Kidney (tissue), 13 donors: ENCODE measurements at regions not wholly inside any gene's neighbourhood (a gene's known extent, or its start where the extent isn't known, plus 50 kb on each side); places are given as distances from the start of the nearest gene placed in this dataset.

Experiments used
- DNase-seq, 5 donors: peaks; one replicate each; pipeline ENCODE4 v3.0.0-alpha.2; 2013 to 2020
- FAIRE-seq: peaks from 2 replicates; lab custom pipeline; 2012; peaks lifted over from hg19 to GRCh38; lab: Jason Lieb, UNC
- H3K27ac ChIP-seq, 2 donors: one replicate each; pipeline ENCODE4 v1.7.0; 2013; ENCODE audit warnings: low read depth in 2 of 2, low read length in 2 of 2, inconsistent platforms in 1 of 2
- H3K27me3 ChIP-seq: one replicate; pipeline ENCODE4 v1.7.1; 2013; ENCODE audit warnings: low read length, inconsistent platforms; ENCODE audit not compliant: control insufficient read depth, insufficient read depth
- H3K36me3 ChIP-seq, 3 donors: one replicate each; pipeline versions ENCODE4 v1.7.0 to v1.7.1; 2013; ENCODE audit warnings: low read length in 3 of 3, control low read depth in 1 of 3, inconsistent platforms in 1 of 3; ENCODE audit not compliant: insufficient read depth in 3 of 3, control insufficient read depth in 2 of 3
- H3K4me1 ChIP-seq, 3 donors: one replicate each; pipeline versions ENCODE4 v1.7.0 to v1.7.1; 2013; ENCODE audit warnings: low read length in 3 of 3, inconsistent platforms in 1 of 3, low read depth in 1 of 3; ENCODE audit not compliant: control insufficient read depth in 2 of 3, insufficient read depth in 2 of 3
- H3K4me3 ChIP-seq, 3 donors: one replicate each; pipeline versions ENCODE4 v1.7.0 to v1.8.1; 2013; ENCODE audit warnings: low read length in 3 of 3, control low read depth in 1 of 3, inconsistent platforms in 1 of 3
- H3K9ac ChIP-seq, 3 donors: one replicate each; pipeline versions ENCODE4 v1.7.0 to v1.7.1; 2013; ENCODE audit warnings: low read length in 3 of 3, control low read depth in 1 of 3, inconsistent platforms in 1 of 3
- H3K9me3 ChIP-seq, 3 donors: one replicate each; pipeline versions ENCODE4 v1.7.0 to v1.7.1; 2013; ENCODE audit warnings: low read length in 3 of 3, control low read depth in 1 of 3, inconsistent platforms in 1 of 3; ENCODE audit not compliant: control insufficient read depth in 2 of 3, insufficient read depth in 1 of 3
- intact Hi-C: fragments of 100-400 bp; cut with DNase I; formaldehyde crosslinking; loops from one replicate; pipeline ENCODE4 v1.11.1; 2022
- TF ChIP-seq, protein P1 (sequence below): IDR thresholded peaks from 3 replicates; pipeline ENCODE4 v1.5.1; 2012; ENCODE audit warnings: mild to moderate bottlenecking, moderate library complexity, borderline replicate concordance; ENCODE audit not compliant: insufficient read depth; ENCODE audit errors: extremely low read depth
- donor health status: control.
- donor health status: control.
- donor health status: control.
- donor health status: control.
- donor health status: control.
- donor health status: DM: yes; HTN: yes; CAD: no.
- donor health status: Normal renal cell carcinoma (clear cell type).

DNA sequence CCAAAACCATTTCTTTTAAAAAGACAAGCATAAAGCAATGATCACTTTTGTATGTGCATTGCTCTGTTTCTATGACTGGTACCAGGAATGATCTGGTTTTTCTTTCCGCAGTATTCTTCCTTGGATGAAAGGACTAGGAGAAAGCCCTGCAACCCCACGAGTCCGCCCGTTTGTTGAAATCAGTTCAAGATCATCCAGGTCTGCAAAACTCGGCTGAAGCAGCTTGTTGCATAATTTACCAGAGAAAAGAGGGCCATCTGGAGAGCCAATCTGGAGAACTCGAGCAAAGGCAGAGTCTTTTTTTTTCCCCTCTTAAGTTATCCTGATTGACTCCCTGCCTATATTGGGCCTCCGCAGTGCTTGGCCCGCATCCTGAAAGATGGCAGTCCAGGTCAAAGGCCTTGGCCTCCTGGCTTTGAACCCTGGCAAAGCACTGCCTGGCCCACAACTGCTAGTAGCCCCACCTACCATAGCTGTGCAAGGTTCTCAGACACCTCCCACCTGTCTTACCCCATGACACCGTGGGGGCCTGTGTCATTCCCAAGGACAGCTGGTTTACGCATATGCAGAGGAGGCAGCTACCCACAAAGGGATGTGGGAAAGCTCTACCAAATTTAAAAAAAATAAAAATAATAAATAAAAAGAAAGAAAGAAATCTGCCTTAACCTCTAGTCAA, 572.2 kb downstream of the INHBA start:
- DNase-seq (peak in 1 of 5 donors; percentile 62), FAIRE-seq (no peak)
- Histone ChIP-seq H3K27ac (no peak overlapping the region), H3K36me3 (no peaks in the 10 kb centered on the region), H3K9me3 (no peaks in the 10 kb centered on the region), H3K9ac (no peak overlapping the region), H3K4me3 (no peak overlapping the region), H3K4me1 (peaks cover 0 to 6% (median 0%) of the 10 kb centered on the region in 3 donors), H3K27me3 (no peaks in the 10 kb centered on the region)
- intact Hi-C loops: no loop called here
- TF ChIP-seq, protein P1, sequence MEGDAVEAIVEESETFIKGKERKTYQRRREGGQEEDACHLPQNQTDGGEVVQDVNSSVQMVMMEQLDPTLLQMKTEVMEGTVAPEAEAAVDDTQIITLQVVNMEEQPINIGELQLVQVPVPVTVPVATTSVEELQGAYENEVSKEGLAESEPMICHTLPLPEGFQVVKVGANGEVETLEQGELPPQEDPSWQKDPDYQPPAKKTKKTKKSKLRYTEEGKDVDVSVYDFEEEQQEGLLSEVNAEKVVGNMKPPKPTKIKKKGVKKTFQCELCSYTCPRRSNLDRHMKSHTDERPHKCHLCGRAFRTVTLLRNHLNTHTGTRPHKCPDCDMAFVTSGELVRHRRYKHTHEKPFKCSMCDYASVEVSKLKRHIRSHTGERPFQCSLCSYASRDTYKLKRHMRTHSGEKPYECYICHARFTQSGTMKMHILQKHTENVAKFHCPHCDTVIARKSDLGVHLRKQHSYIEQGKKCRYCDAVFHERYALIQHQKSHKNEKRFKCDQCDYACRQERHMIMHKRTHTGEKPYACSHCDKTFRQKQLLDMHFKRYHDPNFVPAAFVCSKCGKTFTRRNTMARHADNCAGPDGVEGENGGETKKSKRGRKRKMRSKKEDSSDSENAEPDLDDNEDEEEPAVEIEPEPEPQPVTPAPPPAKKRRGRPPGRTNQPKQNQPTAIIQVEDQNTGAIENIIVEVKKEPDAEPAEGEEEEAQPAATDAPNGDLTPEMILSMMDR: no peak

DNA sequence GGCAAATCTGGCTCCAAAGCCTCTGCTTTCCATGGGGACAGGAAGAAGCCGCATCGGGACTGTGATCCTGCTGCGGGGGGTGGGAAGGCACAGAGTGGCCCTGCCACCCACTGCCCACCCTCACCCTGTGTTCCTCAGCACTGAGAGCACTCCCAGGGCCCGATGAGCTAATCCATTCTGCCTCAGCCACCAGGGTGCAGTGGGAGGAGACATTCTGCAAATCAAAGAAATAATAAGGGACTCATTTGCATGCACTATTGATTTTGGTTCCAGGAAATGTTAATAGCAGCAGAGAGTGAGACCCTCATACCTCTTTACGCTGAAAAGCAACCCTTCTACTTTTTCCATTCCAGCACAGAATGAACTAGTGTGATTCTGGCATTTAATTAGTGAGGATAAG, 572.8 kb downstream of the INHBA start:
- no peak for FAIRE-seq
- H3K9me3 ChIP-seq: no peaks in the 10 kb centered on the region
- H3K27me3 ChIP-seq: no peaks in the 10 kb centered on the region
- H3K4me1 ChIP-seq: peaks cover 0 to 6% (median 0%) of the 10 kb centered on the region in 3 donors
- H3K4me3 ChIP-seq: no peak overlapping the region
- no peak for DNase-seq
- no peak overlapping the region for H3K9ac ChIP-seq
- no peaks in the 10 kb centered on the region for H3K36me3 ChIP-seq
- intact Hi-C loops: no loop called here
- TF ChIP-seq, protein P1: no peak
- H3K27ac ChIP-seq: no peak overlapping the region

DNA sequence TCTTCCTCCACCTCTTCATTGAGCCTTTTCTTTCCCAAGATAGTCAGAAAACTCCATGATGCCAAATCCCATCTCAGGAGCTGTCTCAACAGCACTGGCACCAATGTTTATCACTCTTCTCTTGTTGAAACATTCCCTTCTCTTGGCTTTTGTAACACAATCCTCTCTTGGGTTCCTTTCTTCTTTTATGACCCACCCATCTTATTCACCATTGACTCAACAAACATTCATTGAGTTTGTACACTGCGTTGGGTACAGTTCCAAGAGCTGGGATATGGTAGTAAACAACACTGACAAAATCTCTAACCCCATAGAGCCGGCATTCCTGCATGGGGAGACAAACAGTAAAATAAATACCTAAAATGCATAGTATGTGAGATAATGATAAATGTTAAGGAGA, 577.5 kb downstream of the INHBA start:
- H3K36me3 ChIP-seq: no peaks in the 10 kb centered on the region
- no peaks in the 10 kb centered on the region for H3K27me3 ChIP-seq
- DNase-seq (no peak), FAIRE-seq (no peak)
- no peak overlapping the region for H3K9ac ChIP-seq
- TF ChIP-seq, protein P1: no peak
- intact Hi-C loops: no loop called here
- H3K4me1 ChIP-seq: no peaks in the 10 kb centered on the region
- H3K27ac ChIP-seq: no peak overlapping the region
- H3K4me3 ChIP-seq: no peak overlapping the region
- no peaks in the 10 kb centered on the region for H3K9me3 ChIP-seq
